Erythroblast (primary cell): ENCODE measurements at regions not wholly inside any gene's neighbourhood (a gene's known extent, or its start where the extent isn't known, plus 50 kb on each side); places are given as distances from the start of the nearest gene placed in this dataset.
"Not testable (repeated sequence)": the region's sequence is repeated elsewhere in the genome, so short reads cannot be mapped to it uniquely, and the experiment has no call there.

Source experiments
- GATA1 ChIP-seq: IDR thresholded peaks from 2 replicates; pipeline ENCODE4 v1.6.1; 2011; ENCODE audit warnings: low read depth, mild to moderate bottlenecking, control low read depth, low read length, moderate library complexity
- POLR2A ChIP-seq: IDR thresholded peaks from 2 replicates; pipeline ENCODE4 v1.6.1; 2011; ENCODE audit warnings: mild to moderate bottlenecking, low read length

DNA sequence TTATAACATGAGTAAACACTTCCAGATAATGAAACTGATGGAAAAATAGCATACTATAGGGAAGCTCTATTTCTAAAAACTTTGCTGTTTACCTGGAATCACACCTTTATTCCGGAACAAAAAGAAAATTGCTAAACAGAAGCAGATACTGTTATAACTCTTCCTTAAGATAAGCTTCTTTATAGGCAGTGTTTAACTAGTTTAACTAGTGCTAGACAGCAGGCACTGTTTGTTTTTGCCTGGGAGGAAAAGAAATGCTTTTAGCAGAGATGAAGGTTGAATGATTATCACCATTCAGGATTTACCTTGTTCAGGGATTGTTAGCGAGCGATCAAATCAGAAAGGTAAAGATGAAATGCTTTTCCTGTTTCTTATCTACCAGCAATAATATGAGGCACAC, 54.7 kb upstream of the PDPR start:
- TF ChIP-seq POLR2A, GATA1: not testable (repeated sequence)
